ENCODE measurements at regions not wholly inside any gene's neighbourhood (a gene's known extent, or its start where the extent isn't known, plus 50 kb on each side); places are given as distances from the start of the nearest gene placed in this dataset.

- H3K4me3 ChIP-seq (ENCODE audit: low read depth, low read length) = no peak overlapping the region
- TF ChIP-seq, protein P1, sequence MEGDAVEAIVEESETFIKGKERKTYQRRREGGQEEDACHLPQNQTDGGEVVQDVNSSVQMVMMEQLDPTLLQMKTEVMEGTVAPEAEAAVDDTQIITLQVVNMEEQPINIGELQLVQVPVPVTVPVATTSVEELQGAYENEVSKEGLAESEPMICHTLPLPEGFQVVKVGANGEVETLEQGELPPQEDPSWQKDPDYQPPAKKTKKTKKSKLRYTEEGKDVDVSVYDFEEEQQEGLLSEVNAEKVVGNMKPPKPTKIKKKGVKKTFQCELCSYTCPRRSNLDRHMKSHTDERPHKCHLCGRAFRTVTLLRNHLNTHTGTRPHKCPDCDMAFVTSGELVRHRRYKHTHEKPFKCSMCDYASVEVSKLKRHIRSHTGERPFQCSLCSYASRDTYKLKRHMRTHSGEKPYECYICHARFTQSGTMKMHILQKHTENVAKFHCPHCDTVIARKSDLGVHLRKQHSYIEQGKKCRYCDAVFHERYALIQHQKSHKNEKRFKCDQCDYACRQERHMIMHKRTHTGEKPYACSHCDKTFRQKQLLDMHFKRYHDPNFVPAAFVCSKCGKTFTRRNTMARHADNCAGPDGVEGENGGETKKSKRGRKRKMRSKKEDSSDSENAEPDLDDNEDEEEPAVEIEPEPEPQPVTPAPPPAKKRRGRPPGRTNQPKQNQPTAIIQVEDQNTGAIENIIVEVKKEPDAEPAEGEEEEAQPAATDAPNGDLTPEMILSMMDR (conservative IDR thresholded peaks at IDR 0.05; ENCODE audit: low read depth, low read length) = peak; percentile 50
- DNase-seq (ENCODE audit: low read depth) = peak; percentile 16
These were observed 78.2 kb downstream of the PTGR3 start for GRCh38 chr18:75130591-75131328.

DNA sequence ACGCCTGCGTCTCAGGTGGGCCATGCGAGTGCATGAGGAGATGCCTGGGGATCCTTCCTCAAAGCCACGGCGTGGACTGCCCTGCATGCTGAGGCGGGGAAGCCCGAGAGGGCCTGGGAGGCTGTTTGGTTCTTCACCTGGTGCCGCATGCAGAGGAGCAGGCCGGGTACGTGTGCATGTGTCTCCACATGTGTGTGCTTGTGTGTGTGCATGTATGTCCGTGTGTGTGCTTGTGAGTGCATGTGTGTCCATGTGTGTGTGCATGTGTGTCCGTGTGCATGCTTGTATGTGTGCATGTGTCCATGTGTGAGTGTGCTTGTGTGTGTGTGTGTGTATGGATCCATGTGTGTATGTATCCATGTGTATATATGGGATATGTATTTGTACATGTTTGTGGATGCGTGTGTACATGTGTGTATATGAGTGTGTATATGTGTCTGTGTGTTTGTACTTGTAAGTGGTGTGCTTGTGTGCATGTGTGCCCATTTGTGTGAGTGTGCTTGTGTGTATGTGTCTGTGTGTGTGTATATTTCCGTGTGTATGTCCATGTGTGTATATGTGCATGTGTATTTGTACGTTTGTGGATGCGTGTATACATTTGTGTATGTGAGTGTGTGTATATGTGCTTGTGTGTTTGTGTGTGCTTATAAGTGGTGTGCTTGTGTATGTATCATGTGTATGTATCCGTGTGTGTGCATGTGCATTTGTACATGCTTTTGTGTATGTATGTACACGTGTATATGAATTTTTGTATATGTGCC lies 79.0 kb downstream of the PTGR3 start:
- H3K4me3 ChIP-seq (ENCODE audit: low read depth, low read length) = no peak overlapping the region
- no peak for DNase-seq (ENCODE audit: low read depth)
- TF ChIP-seq, protein P1 (conservative IDR thresholded peaks at IDR 0.05; ENCODE audit: low read depth, low read length) = no peak

DNA sequence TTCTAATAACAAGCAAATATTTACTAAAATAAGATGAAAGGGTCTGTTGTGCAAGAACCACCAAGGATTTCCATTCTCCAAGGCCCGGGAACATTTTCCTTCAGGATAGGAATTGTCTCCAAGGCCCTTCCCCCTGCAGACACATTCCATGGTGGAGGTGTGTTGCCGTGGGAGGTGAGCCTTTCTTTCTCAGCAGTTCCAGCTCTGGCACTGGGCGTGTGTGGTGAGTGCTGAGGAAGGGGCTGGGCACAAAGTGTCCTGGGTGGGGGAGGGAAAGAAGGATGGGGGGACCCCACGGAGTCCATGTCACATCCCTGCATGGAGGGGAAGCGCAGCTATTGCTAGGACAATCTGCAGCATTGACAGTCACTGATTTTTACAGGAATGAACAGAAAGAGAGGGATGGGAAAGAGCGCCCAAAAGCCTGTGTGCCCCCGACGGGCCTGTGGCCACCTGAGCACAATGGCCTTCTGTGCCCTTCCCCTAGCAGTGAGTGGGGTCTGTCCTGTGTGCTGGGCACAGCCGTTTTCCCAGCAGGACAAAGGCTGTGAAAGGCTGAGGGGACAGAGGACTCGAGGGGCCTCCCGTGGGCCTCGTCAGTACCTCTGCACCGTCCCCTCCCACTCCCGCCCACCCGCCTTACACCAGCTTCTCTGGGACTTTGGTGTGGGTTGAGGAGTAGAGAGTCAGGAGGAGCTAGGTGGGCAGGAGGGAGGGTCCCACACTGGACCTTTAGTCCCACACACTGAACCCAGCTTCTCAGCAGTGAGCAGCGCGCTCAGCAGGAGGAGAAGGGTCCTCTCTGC lies 79.8 kb downstream of the PTGR3 start:
- DNase-seq (ENCODE audit: low read depth) = no peak
- H3K4me3 ChIP-seq (ENCODE audit: low read depth, low read length) = no peak overlapping the region
- TF ChIP-seq, protein P1 (conservative IDR thresholded peaks at IDR 0.05; ENCODE audit: low read depth, low read length) = no peak

- H3K4me3 ChIP-seq (ENCODE audit: low read depth, low read length) = no peak overlapping the region
- DNase-seq (ENCODE audit: low read depth) = no peak
- TF ChIP-seq, protein P1 (conservative IDR thresholded peaks at IDR 0.05; ENCODE audit: low read depth, low read length) = no peak
These were observed 80.8 kb downstream of the PTGR3 start for GRCh38 chr18:75128051-75128605.

GRCh38 chr18:75127143-75128021 lies 81.6 kb downstream of the PTGR3 start:
- H3K4me3 ChIP-seq (ENCODE audit: low read depth, low read length) = no peak overlapping the region
- TF ChIP-seq, protein P1 (conservative IDR thresholded peaks at IDR 0.05; ENCODE audit: low read depth, low read length) = no peak
- no peak for DNase-seq (ENCODE audit: low read depth)

Measured in choroid plexus epithelial cell (primary cell).